Liver (tissue), 8 donors: ENCODE measurements at regions not wholly inside any gene's neighbourhood (a gene's known extent, or its start where the extent isn't known, plus 50 kb on each side); places are given as distances from the start of the nearest gene placed in this dataset.

ENCODE experiments used
- DNase-seq: peaks from one replicate; pipeline ENCODE4 v3.0.0-alpha.2; 2017; ENCODE audit warnings: low spot score
- H3K27ac ChIP-seq, 2 donors: one replicate each; pipeline ENCODE4 v1.7.0; 2013; ENCODE audit warnings: inconsistent platforms in 2 of 2, low read length in 2 of 2, control low read depth in 1 of 2, low read depth in 1 of 2, mild to moderate bottlenecking in 1 of 2
- H3K27me3 ChIP-seq, 4 donors: one replicate each; pipeline versions ENCODE4 v1.6.1 to v1.7.0; 2013; ENCODE audit warnings: low read length in 3 of 4, inconsistent platforms in 1 of 4, mild to moderate bottlenecking in 1 of 4, moderate library complexity in 1 of 4; ENCODE audit not compliant: control insufficient read depth in 4 of 4, insufficient read depth in 4 of 4
- H3K36me3 ChIP-seq, 4 donors: one replicate each; pipeline versions ENCODE4 v1.6.1 to v1.7.0; 2013; ENCODE audit warnings: low read length in 3 of 4, mild to moderate bottlenecking in 3 of 4, low read depth in 1 of 4, moderate library complexity in 1 of 4; ENCODE audit not compliant: control insufficient read depth in 4 of 4, insufficient read depth in 3 of 4
- H3K4me1 ChIP-seq, 4 donors: one replicate each; pipeline versions ENCODE4 v1.6.1 to v1.7.0; 2013; ENCODE audit warnings: low read length in 3 of 4, mild to moderate bottlenecking in 3 of 4, moderate library complexity in 1 of 4; ENCODE audit not compliant: control insufficient read depth in 4 of 4, insufficient read depth in 4 of 4
- H3K4me3 ChIP-seq, 3 donors: one replicate each; pipeline versions ENCODE4 v1.6.1 to v1.7.0; 2013; ENCODE audit warnings: low read length in 3 of 3, control low read depth in 1 of 3, low read depth in 1 of 3, mild to moderate bottlenecking in 1 of 3
- H3K9ac ChIP-seq, 2 donors: one replicate each; pipeline ENCODE4 v1.7.0; 2013; ENCODE audit warnings: low read length in 2 of 2, mild to moderate bottlenecking in 2 of 2, moderate library complexity in 2 of 2, control low read depth in 1 of 2, low read depth in 1 of 2
- H3K9me3 ChIP-seq, 4 donors: one replicate each; pipeline versions ENCODE4 v1.6.1 to v1.7.0; 2013; ENCODE audit warnings: low read length in 3 of 4; ENCODE audit not compliant: control insufficient read depth in 4 of 4
- FOXA1 ChIP-seq: IDR thresholded peaks from 2 replicates; pipeline ENCODE4 v1.6.1; 2016; ENCODE audit warnings: antibody characterized with exemption
- FOXA2 ChIP-seq: IDR thresholded peaks from 2 replicates; pipeline ENCODE4 v1.6.1; 2016; ENCODE audit warnings: antibody characterized with exemption
- GABPA ChIP-seq, 2 donors: IDR thresholded peaks in 1 of 2; conservative IDR thresholded peaks in 1 of 2; 2 replicates each; pipeline ENCODE4 v1.6.1; 2016; ENCODE audit warnings: antibody characterized with exemption in 2 of 2, mild to moderate bottlenecking in 1 of 2, moderate library complexity in 1 of 2
- HNF4A ChIP-seq, 2 donors: conservative IDR thresholded peaks; 2 replicates each; pipeline ENCODE4 v1.6.1; 2016; ENCODE audit warnings: antibody characterized with exemption in 2 of 2, mild to moderate bottlenecking in 2 of 2
- HNF4G ChIP-seq: IDR thresholded peaks from 2 replicates; pipeline ENCODE4 v1.6.1; 2016; ENCODE audit warnings: antibody characterized with exemption
- NR2F2 ChIP-seq: IDR thresholded peaks from 2 replicates; pipeline ENCODE4 v1.6.1; 2016; ENCODE audit warnings: antibody characterized with exemption
- SP1 ChIP-seq: IDR thresholded peaks from 2 replicates; pipeline ENCODE4 v1.6.1; 2018; ENCODE audit warnings: antibody characterized with exemption, mild to moderate bottlenecking
- TAF1 ChIP-seq: conservative IDR thresholded peaks from 2 replicates; pipeline ENCODE4 v1.6.1; 2016; ENCODE audit warnings: antibody characterized with exemption, mild to moderate bottlenecking
- YY1 ChIP-seq: IDR thresholded peaks from 2 replicates; pipeline ENCODE4 v1.6.1; 2016; ENCODE audit warnings: antibody characterized with exemption, mild to moderate bottlenecking
- WGBS: extraction: QIAGEN DNeasy Blood & Tissue Kit; methylation state at CpG from one replicate; pipeline ENCODE4 v1.1.7; 2013; 5-methylcytosine and 5-hydroxymethylcytosine counted together
- TF ChIP-seq, protein P1 (sequence below): fragments of 150-350 bp; IDR thresholded peaks from 2 replicates; pipeline ENCODE4 v1.5.1; 2017; ENCODE audit warnings: improper control_type of control experiment, low read depth, low read length; ENCODE audit not compliant: missing input control
- TF ChIP-seq, protein P2 (sequence below): IDR thresholded peaks from 2 replicates; pipeline ENCODE4 v1.6.1; 2016; ENCODE audit warnings: antibody characterized with exemption, mild to moderate bottlenecking
- donor health status: healthy.
- donor health status: healthy.
- donor health status: healthy.
- donor health status: healthy.
- donor health status: healthy.

DNA sequence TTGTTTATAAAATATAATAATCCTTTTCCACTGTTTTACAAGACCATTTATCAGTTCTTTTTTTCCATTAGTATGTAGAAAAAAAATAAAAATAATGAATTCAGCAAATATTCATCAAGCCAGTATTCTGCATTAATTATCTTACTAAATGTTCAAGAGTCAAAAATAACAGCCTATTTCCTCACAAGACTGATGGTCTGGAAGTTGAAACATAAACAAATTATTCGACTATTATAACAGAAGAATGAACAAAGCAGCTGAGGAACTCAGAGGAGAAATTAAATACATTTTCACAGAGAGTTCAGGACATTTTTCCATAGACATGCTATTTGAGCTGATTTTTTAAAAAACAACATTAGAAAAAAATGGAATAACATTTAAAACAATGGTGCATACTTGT, 2594.8 kb downstream of the ARAP2 start:
- TF ChIP-seq, protein P1, sequence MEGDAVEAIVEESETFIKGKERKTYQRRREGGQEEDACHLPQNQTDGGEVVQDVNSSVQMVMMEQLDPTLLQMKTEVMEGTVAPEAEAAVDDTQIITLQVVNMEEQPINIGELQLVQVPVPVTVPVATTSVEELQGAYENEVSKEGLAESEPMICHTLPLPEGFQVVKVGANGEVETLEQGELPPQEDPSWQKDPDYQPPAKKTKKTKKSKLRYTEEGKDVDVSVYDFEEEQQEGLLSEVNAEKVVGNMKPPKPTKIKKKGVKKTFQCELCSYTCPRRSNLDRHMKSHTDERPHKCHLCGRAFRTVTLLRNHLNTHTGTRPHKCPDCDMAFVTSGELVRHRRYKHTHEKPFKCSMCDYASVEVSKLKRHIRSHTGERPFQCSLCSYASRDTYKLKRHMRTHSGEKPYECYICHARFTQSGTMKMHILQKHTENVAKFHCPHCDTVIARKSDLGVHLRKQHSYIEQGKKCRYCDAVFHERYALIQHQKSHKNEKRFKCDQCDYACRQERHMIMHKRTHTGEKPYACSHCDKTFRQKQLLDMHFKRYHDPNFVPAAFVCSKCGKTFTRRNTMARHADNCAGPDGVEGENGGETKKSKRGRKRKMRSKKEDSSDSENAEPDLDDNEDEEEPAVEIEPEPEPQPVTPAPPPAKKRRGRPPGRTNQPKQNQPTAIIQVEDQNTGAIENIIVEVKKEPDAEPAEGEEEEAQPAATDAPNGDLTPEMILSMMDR, result no peak
- TF ChIP-seq SP1 (no peak), GABPA (IDR thresholded peaks at IDR 0.05 in 1 of 2, conservative IDR thresholded peaks at IDR 0.05 in 1 of 2) (no peak), HNF4A (conservative IDR thresholded peaks at IDR 0.05) (no peak), FOXA1 (no peak)
- Histone ChIP-seq H3K9ac (no peak overlapping the region), H3K27ac (no peak overlapping the region), H3K4me1 (no peaks in the 10 kb centered on the region), H3K4me3 (no peak overlapping the region), H3K27me3 (no peaks in the 10 kb centered on the region), H3K36me3 (no peaks in the 10 kb centered on the region), H3K9me3 (no peaks in the 10 kb centered on the region)
- 27% methylated on average over 1 of the region's 1 CpG for WGBS
- no peak for DNase-seq

DNA sequence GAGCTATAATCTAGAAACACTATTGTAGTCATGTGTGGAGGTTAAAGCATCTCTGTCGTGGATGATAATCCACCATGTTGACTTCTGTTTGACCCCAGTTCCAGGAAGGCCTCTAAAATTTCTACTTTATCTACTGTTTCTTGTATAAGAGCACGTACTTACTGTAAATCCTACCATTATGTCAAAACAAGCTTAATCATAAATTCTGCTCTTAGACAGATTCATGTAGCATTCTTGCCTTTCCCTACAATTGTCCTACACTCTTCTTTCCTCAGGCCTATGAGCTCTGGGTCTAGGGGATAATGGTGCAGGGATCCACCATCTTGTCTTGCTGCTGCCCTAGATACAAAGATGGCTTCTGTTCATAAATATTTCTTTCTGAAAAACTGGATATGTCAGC, 2594.3 kb downstream of the ARAP2 start:
- no peaks in the 10 kb centered on the region for H3K27me3 ChIP-seq
- no peak for DNase-seq
- no peaks in the 10 kb centered on the region for H3K36me3 ChIP-seq
- H3K9me3 ChIP-seq, result no peaks in the 10 kb centered on the region
- H3K4me1 ChIP-seq, result no peaks in the 10 kb centered on the region
- H3K27ac ChIP-seq, result no peak overlapping the region
- no peak overlapping the region for H3K4me3 ChIP-seq
- H3K9ac ChIP-seq, result no peak overlapping the region
- 58% methylated on average over 2 of the region's 2 CpGs for WGBS
- no peak for TF ChIP-seq FOXA2
- no peak for TF ChIP-seq HNF4A (conservative IDR thresholded peaks at IDR 0.05)
- no peak for TF ChIP-seq SP1
- TF ChIP-seq YY1, result no peak
- TF ChIP-seq, protein P2, sequence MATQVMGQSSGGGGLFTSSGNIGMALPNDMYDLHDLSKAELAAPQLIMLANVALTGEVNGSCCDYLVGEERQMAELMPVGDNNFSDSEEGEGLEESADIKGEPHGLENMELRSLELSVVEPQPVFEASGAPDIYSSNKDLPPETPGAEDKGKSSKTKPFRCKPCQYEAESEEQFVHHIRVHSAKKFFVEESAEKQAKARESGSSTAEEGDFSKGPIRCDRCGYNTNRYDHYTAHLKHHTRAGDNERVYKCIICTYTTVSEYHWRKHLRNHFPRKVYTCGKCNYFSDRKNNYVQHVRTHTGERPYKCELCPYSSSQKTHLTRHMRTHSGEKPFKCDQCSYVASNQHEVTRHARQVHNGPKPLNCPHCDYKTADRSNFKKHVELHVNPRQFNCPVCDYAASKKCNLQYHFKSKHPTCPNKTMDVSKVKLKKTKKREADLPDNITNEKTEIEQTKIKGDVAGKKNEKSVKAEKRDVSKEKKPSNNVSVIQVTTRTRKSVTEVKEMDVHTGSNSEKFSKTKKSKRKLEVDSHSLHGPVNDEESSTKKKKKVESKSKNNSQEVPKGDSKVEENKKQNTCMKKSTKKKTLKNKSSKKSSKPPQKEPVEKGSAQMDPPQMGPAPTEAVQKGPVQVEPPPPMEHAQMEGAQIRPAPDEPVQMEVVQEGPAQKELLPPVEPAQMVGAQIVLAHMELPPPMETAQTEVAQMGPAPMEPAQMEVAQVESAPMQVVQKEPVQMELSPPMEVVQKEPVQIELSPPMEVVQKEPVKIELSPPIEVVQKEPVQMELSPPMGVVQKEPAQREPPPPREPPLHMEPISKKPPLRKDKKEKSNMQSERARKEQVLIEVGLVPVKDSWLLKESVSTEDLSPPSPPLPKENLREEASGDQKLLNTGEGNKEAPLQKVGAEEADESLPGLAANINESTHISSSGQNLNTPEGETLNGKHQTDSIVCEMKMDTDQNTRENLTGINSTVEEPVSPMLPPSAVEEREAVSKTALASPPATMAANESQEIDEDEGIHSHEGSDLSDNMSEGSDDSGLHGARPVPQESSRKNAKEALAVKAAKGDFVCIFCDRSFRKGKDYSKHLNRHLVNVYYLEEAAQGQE, result no peak
- no peak for TF ChIP-seq TAF1
- no peak for TF ChIP-seq NR2F2
- TF ChIP-seq, protein P1, result no peak
- no peak for TF ChIP-seq HNF4G
